Liver (tissue), 8 donors: ENCODE measurements at regions not wholly inside any gene's neighbourhood (a gene's known extent, or its start where the extent isn't known, plus 50 kb on each side); places are given as distances from the start of the nearest gene placed in this dataset.

Experiments
- DNase-seq: peaks from one replicate; pipeline ENCODE4 v3.0.0-alpha.2; 2017; ENCODE audit warnings: low spot score
- H3K27ac ChIP-seq, 2 donors: one replicate each; pipeline ENCODE4 v1.7.0; 2013; ENCODE audit warnings: inconsistent platforms in 2 of 2, low read length in 2 of 2, control low read depth in 1 of 2, low read depth in 1 of 2, mild to moderate bottlenecking in 1 of 2
- H3K27me3 ChIP-seq, 4 donors: one replicate each; pipeline versions ENCODE4 v1.6.1 to v1.7.0; 2013; ENCODE audit warnings: low read length in 3 of 4, inconsistent platforms in 1 of 4, mild to moderate bottlenecking in 1 of 4, moderate library complexity in 1 of 4; ENCODE audit not compliant: control insufficient read depth in 4 of 4, insufficient read depth in 4 of 4
- H3K36me3 ChIP-seq, 4 donors: one replicate each; pipeline versions ENCODE4 v1.6.1 to v1.7.0; 2013; ENCODE audit warnings: low read length in 3 of 4, mild to moderate bottlenecking in 3 of 4, low read depth in 1 of 4, moderate library complexity in 1 of 4; ENCODE audit not compliant: control insufficient read depth in 4 of 4, insufficient read depth in 3 of 4
- H3K4me1 ChIP-seq, 4 donors: one replicate each; pipeline versions ENCODE4 v1.6.1 to v1.7.0; 2013; ENCODE audit warnings: low read length in 3 of 4, mild to moderate bottlenecking in 3 of 4, moderate library complexity in 1 of 4; ENCODE audit not compliant: control insufficient read depth in 4 of 4, insufficient read depth in 4 of 4
- H3K4me3 ChIP-seq, 3 donors: one replicate each; pipeline versions ENCODE4 v1.6.1 to v1.7.0; 2013; ENCODE audit warnings: low read length in 3 of 3, control low read depth in 1 of 3, low read depth in 1 of 3, mild to moderate bottlenecking in 1 of 3
- H3K9ac ChIP-seq, 2 donors: one replicate each; pipeline ENCODE4 v1.7.0; 2013; ENCODE audit warnings: low read length in 2 of 2, mild to moderate bottlenecking in 2 of 2, moderate library complexity in 2 of 2, control low read depth in 1 of 2, low read depth in 1 of 2
- H3K9me3 ChIP-seq, 4 donors: one replicate each; pipeline versions ENCODE4 v1.6.1 to v1.7.0; 2013; ENCODE audit warnings: low read length in 3 of 4; ENCODE audit not compliant: control insufficient read depth in 4 of 4
- ATF3 ChIP-seq: IDR thresholded peaks from 2 replicates; pipeline ENCODE4 v1.6.1; 2016; ENCODE audit warnings: antibody characterized with exemption
- CTCF ChIP-seq: fragments of 150-350 bp; IDR thresholded peaks from 2 replicates; pipeline ENCODE4 v1.5.1; 2017; ENCODE audit warnings: improper control_type of control experiment, low read depth, low read length; ENCODE audit not compliant: missing input control
- EGR1 ChIP-seq, 2 donors: IDR thresholded peaks; 2 replicates each; pipeline ENCODE4 v1.6.1; 2016 to 2018; ENCODE audit warnings: antibody characterized with exemption in 2 of 2, low read depth in 2 of 2
- FOXA1 ChIP-seq: IDR thresholded peaks from 2 replicates; pipeline ENCODE4 v1.6.1; 2016; ENCODE audit warnings: antibody characterized with exemption
- FOXA2 ChIP-seq: IDR thresholded peaks from 2 replicates; pipeline ENCODE4 v1.6.1; 2016; ENCODE audit warnings: antibody characterized with exemption
- GABPA ChIP-seq, 2 donors: IDR thresholded peaks in 1 of 2; conservative IDR thresholded peaks in 1 of 2; 2 replicates each; pipeline ENCODE4 v1.6.1; 2016; ENCODE audit warnings: antibody characterized with exemption in 2 of 2, mild to moderate bottlenecking in 1 of 2, moderate library complexity in 1 of 2
- HNF4A ChIP-seq, 2 donors: conservative IDR thresholded peaks; 2 replicates each; pipeline ENCODE4 v1.6.1; 2016; ENCODE audit warnings: antibody characterized with exemption in 2 of 2, mild to moderate bottlenecking in 2 of 2
- HNF4G ChIP-seq: IDR thresholded peaks from 2 replicates; pipeline ENCODE4 v1.6.1; 2016; ENCODE audit warnings: antibody characterized with exemption
- JUND ChIP-seq, 2 donors: IDR thresholded peaks; 2 replicates each; pipeline ENCODE4 v1.6.1; 2016; ENCODE audit warnings: antibody characterized with exemption in 2 of 2
- MAX ChIP-seq: IDR thresholded peaks from 2 replicates; pipeline ENCODE4 v1.6.1; 2016; ENCODE audit warnings: antibody characterized with exemption
- NR2F2 ChIP-seq: IDR thresholded peaks from 2 replicates; pipeline ENCODE4 v1.6.1; 2016; ENCODE audit warnings: antibody characterized with exemption
- RAD21 ChIP-seq, 2 donors: IDR thresholded peaks; 2 replicates each; pipeline ENCODE4 v1.6.1; 2016; ENCODE audit warnings: antibody characterized with exemption in 2 of 2, mild to moderate bottlenecking in 2 of 2
- REST ChIP-seq: IDR thresholded peaks from 2 replicates; pipeline ENCODE4 v1.6.1; 2016; ENCODE audit warnings: antibody characterized with exemption, mild to moderate bottlenecking
- RXRA ChIP-seq, 2 donors: IDR thresholded peaks; 2 replicates each; pipeline ENCODE4 v1.6.1; 2017 to 2018; ENCODE audit warnings: antibody characterized with exemption in 2 of 2, mild to moderate bottlenecking in 1 of 2
- SP1 ChIP-seq: IDR thresholded peaks from 2 replicates; pipeline ENCODE4 v1.6.1; 2018; ENCODE audit warnings: antibody characterized with exemption, mild to moderate bottlenecking
- TAF1 ChIP-seq: conservative IDR thresholded peaks from 2 replicates; pipeline ENCODE4 v1.6.1; 2016; ENCODE audit warnings: antibody characterized with exemption, mild to moderate bottlenecking
- YY1 ChIP-seq: IDR thresholded peaks from 2 replicates; pipeline ENCODE4 v1.6.1; 2016; ENCODE audit warnings: antibody characterized with exemption, mild to moderate bottlenecking
- ZBTB33 ChIP-seq: IDR thresholded peaks from 2 replicates; pipeline ENCODE4 v1.6.1; 2016; ENCODE audit warnings: antibody characterized with exemption
- WGBS: extraction: QIAGEN DNeasy Blood & Tissue Kit; methylation state at CpG from one replicate; pipeline ENCODE4 v1.1.7; 2013; 5-methylcytosine and 5-hydroxymethylcytosine counted together
- donor health status: healthy.
- donor health status: healthy.
- donor health status: healthy.
- donor health status: healthy.
- donor health status: healthy.

- Histone ChIP-seq H3K27me3 (no peaks in the 10 kb centered on the region), H3K36me3 (no peaks in the 10 kb centered on the region), H3K9ac (no peak overlapping the region), H3K27ac (no peak overlapping the region), H3K4me1 (peaks cover 0 to 5% (median 0%) of the 10 kb centered on the region in 4 donors), H3K9me3 (no peaks in the 10 kb centered on the region), H3K4me3 (no peak overlapping the region)
- TF ChIP-seq YY1, result no peak
- no peak for TF ChIP-seq TAF1
- peak; percentile 61 to 84 for TF ChIP-seq HNF4A (conservative IDR thresholded peaks at IDR 0.05)
- TF ChIP-seq MAX, result no peak
- TF ChIP-seq ATF3, result no peak
- no peak for TF ChIP-seq NR2F2
- TF ChIP-seq CTCF, result no peak
- TF ChIP-seq SP1, result peak; percentile 26
- no peak for TF ChIP-seq EGR1 (IDR thresholded peaks at IDR 0.05; ENCODE audit: low read depth in 2 of 2)
- no peak for TF ChIP-seq JUND (IDR thresholded peaks at IDR 0.05)
- TF ChIP-seq RAD21 (IDR thresholded peaks at IDR 0.05), result no peak
- TF ChIP-seq HNF4G, result peak; percentile 20
- 26% methylated on average over 1 of the region's 1 CpG for WGBS
- DNase-seq, result no peak
Observed at GRCh38 chr18:44620812-44621211, 59.9 kb upstream of the SETBP1 start.

GRCh38 chr18:44624052-44624451, 56.6 kb upstream of the SETBP1 start:
- H3K36me3 ChIP-seq, result no peaks in the 10 kb centered on the region
- H3K4me1 ChIP-seq, result peaks cover 0 to 5% (median 0%) of the 10 kb centered on the region in 4 donors
- TF ChIP-seq ATF3 (peak; percentile 58), FOXA2 (no peak), HNF4A (conservative IDR thresholded peaks at IDR 0.05) (peak; percentile 68 to 74), RXRA (IDR thresholded peaks at IDR 0.05) (peak; percentile 65 to 77), HNF4G (no peak), SP1 (peak; percentile 67), YY1 (peak; percentile 53), CTCF (no peak), RAD21 (IDR thresholded peaks at IDR 0.05) (peak; percentile 36 to 50), REST (peak; percentile 50), GABPA (IDR thresholded peaks at IDR 0.05 in 1 of 2, conservative IDR thresholded peaks at IDR 0.05 in 1 of 2) (no peak), NR2F2 (no peak), ZBTB33 (peak; percentile 66), EGR1 (IDR thresholded peaks at IDR 0.05; ENCODE audit: low read depth in 2 of 2) (peak in 1 of 2 donors; percentile 53), TAF1 (no peak), JUND (IDR thresholded peaks at IDR 0.05) (peak in 1 of 2 donors; percentile 54), FOXA1 (peak; percentile 8), MAX (peak; percentile 82)
- H3K27me3 ChIP-seq, result no peaks in the 10 kb centered on the region
- H3K9ac ChIP-seq, result no peak overlapping the region
- no peaks in the 10 kb centered on the region for H3K9me3 ChIP-seq
- DNase-seq, result no peak
- H3K27ac ChIP-seq, result no peak overlapping the region
- H3K4me3 ChIP-seq, result no peak overlapping the region
